HCT116 (cell line): ENCODE measurements at regions not wholly inside any gene's neighbourhood (a gene's known extent, or its start where the extent isn't known, plus 50 kb on each side); places are given as distances from the start of the nearest gene placed in this dataset.

ENCODE experiments used
- ATAC-seq: fragments of 200-7000 bp; cut with Tn5 transposase; 2 replicates; pipeline ENCODE4 v1.9.1; 2020; ENCODE audit warnings: mild to moderate bottlenecking, moderate library complexity
- BruUV-seq: library from RNA; stranded (reverse); fragments of 400-500 nt; replicated peaks from 2 replicates; lab custom pipeline; 2021; lab: Mats Ljungman, UMichigan
- CTCF ChIA-PET: fragments of 300-600 bp; sonication (Branson Sonifier 250); formaldehyde crosslinking; loops from one replicate; lab custom pipeline; 2021; ENCODE audit warnings: antibody characterized with exemption; lab: Charles Lee
- POLR2A ChIA-PET: fragments of 300-600, 350-600 bp; sonication (Branson Sonifier 250); formaldehyde crosslinking; loops from one replicate; lab custom pipeline; 2021; ENCODE audit warnings: antibody characterized with exemption; lab: Charles Lee
- RAD21 ChIA-PET, 2 experiments: fragments of 300-600 bp; sonication (Branson Sonifier 250); formaldehyde crosslinking; loops; one replicate each; lab custom pipeline; 2023; ENCODE audit warnings: low total read pairs in 2 of 2; ENCODE audit not compliant: uncharacterized antibody in 2 of 2, unreplicated experiment in 2 of 2, low non-redundant PET in 1 of 2; lab: Charles Lee
- DNase-seq: peaks from one replicate; pipeline ENCODE4 v3.0.0-alpha.2; 2010; ENCODE audit warnings: low read depth, low spot score
- H2AFZ ChIP-seq: fragments of 200-600 bp; shearing (Covaris generic), sonication (generic); 2 replicates; pipeline ENCODE4 v1.6.1; 2017; ENCODE audit warnings: low read depth, mixed run types, mixed read lengths, antibody characterized with exemption, low read length; ENCODE audit not compliant: poor library complexity, severe bottlenecking
- H3K27ac ChIP-seq: 2 replicates; pipeline ENCODE4 v1.5.1; 2012; ENCODE audit warnings: low read depth, low read length
- H3K27me3 ChIP-seq: fragments of 200-600 bp; sonication (generic); 2 replicates; pipeline ENCODE4 v1.6.1; 2016; ENCODE audit warnings: mixed run types, low read length, mixed read lengths; ENCODE audit not compliant: insufficient read depth
- H3K36me3 ChIP-seq, 2 experiments: fragments of 200-500 bp in 1 of 2; fragments of 200-600 bp in 1 of 2; sonication (Bioruptor generic) in 1 of 2; sonication (generic) in 1 of 2; 2 replicates each; pipeline versions ENCODE4 v1.5.1 to v1.6.1; 2014 to 2016; ENCODE audit warnings: low read length in 2 of 2, inconsistent platforms in 1 of 2, mixed read lengths in 1 of 2, mixed run types in 1 of 2; ENCODE audit not compliant: insufficient read depth in 2 of 2, control insufficient read depth in 1 of 2
- H3K4me1 ChIP-seq, 2 experiments: fragments of 200-600 bp in 1 of 2; sonication (generic) in 1 of 2; 2 replicates each; pipeline versions ENCODE4 v1.5.1 to v1.6.1; 2012 to 2017; ENCODE audit warnings: low read length in 2 of 2, inconsistent platforms in 1 of 2, mild to moderate bottlenecking in 1 of 2, mixed read lengths in 1 of 2, mixed run types in 1 of 2, moderate library complexity in 1 of 2; ENCODE audit not compliant: insufficient read depth in 2 of 2, control insufficient read depth in 1 of 2
- H3K4me2 ChIP-seq: fragments of 200-600 bp; sonication (generic); 2 replicates; pipeline ENCODE4 v1.6.1; 2017; ENCODE audit warnings: mixed run types, low read length, mixed read lengths
- H3K4me3 ChIP-seq, 2 experiments: fragments of 200-600 bp in 1 of 2; sonication (generic) in 1 of 2; replicated peaks in 1 of 2; 2 replicates each; pipeline ENCODE4 v1.5.1; 2011 to 2016; ENCODE audit warnings: low read length in 2 of 2, control low read depth in 1 of 2, low read depth in 1 of 2, mild to moderate bottlenecking in 1 of 2, mixed read lengths in 1 of 2, mixed run types in 1 of 2
- H3K79me2 ChIP-seq: fragments of 200-600 bp; sonication (generic); 2 replicates; pipeline ENCODE4 v1.6.1; 2017; ENCODE audit warnings: mild to moderate bottlenecking, mixed run types, low read length, moderate library complexity, mixed read lengths; ENCODE audit not compliant: insufficient read depth
- H3K9ac ChIP-seq: fragments of 200-600 bp; sonication (generic); 2 replicates; pipeline ENCODE4 v1.6.1; 2016; ENCODE audit warnings: low read length, mixed read lengths
- H3K9me2 ChIP-seq: fragments of 200-600 bp; sonication (generic), shearing (Covaris generic); 2 replicates; pipeline ENCODE4 v1.6.1; 2017; ENCODE audit warnings: mixed run types, mild to moderate bottlenecking, moderate library complexity; ENCODE audit not compliant: insufficient read depth
- H3K9me3 ChIP-seq, 2 experiments: fragments of 200-500 bp in 1 of 2; fragments of 200-600 bp in 1 of 2; sonication (Bioruptor generic) in 1 of 2; sonication (generic) in 1 of 2; 2 replicates each; pipeline ENCODE4 v1.6.1; 2014 to 2017; ENCODE audit warnings: low read length in 2 of 2, mixed read lengths in 2 of 2, inconsistent platforms in 1 of 2, low read depth in 1 of 2, mild to moderate bottlenecking in 1 of 2, mixed run types in 1 of 2, moderate library complexity in 1 of 2; ENCODE audit not compliant: control insufficient read depth in 1 of 2, insufficient read depth in 1 of 2
- H4K20me1 ChIP-seq: fragments of 200-600 bp; sonication (generic), shearing (Covaris generic); 2 replicates; pipeline ENCODE4 v1.6.1; 2017; ENCODE audit warnings: mixed run types, mild to moderate bottlenecking, moderate library complexity; ENCODE audit not compliant: insufficient read depth
- EGR1 ChIP-seq: IDR thresholded peaks from 2 replicates; pipeline ENCODE4 v1.6.1; 2012; ENCODE audit warnings: low read depth
- JUND ChIP-seq: IDR thresholded peaks from 2 replicates; pipeline ENCODE4 v1.6.1; 2012
- POLR2AphosphoS5 ChIP-seq: IDR thresholded peaks from 2 replicates; pipeline ENCODE4 v1.6.1; 2011; ENCODE audit warnings: mild to moderate bottlenecking, low read depth, low read length, moderate library complexity
- SIN3A ChIP-seq: IDR thresholded peaks from 2 replicates; pipeline ENCODE4 v1.6.1; 2012; ENCODE audit warnings: low read depth
- SRF ChIP-seq: IDR thresholded peaks from 2 replicates; pipeline ENCODE4 v1.6.1; 2012; ENCODE audit warnings: low read depth
- intact Hi-C: fragments of 100-400 bp; cut with micrococcal nuclease; formaldehyde crosslinking; loops from 2 replicates; pipeline ENCODE4 v1.10.0; 2022
- TF ChIP-seq, protein P1 (sequence below): IDR thresholded peaks from 2 replicates; pipeline ENCODE4 v1.6.1; 2012

DNA sequence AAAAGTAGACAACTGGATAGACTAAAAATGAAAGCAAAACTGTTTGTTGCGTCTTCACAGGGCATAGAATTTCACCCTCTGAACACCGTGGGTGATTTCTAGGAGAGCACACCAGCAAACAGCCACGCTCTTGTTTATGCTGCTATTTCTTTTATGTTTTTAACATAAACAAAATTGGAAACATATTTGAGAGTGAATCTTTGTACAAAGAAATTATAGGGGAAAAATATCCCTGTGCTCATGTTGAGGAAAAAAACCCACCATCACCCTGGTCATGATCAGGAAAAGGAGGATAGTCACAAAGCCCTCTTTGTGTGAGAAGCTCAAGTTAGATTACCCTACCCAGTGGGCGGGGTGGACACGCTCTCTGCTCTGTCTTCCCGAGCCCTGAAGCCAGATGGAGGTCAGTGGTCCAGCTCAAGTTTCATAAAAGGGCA, 313.3 kb downstream of the SATB1 start:
- CTCF ChIA-PET: interaction anchor here (1.6 kb wide), 1 partner anchor 218 kb away, joined by 4 read pairs; no protein-coding TSS in a partner anchor
- Histone ChIP-seq H3K79me2 (no peaks in the 10 kb centered on the region), H3K9me2 (no peaks in the 10 kb centered on the region), H3K27ac (no peak overlapping the region), H3K9ac (peak overlapping the region; percentile 35; the same call in 1 of the 2 replicates), H3K4me2 (peak overlapping the region; percentile 46), H3K4me3 (peak overlapping the region; percentile 16 to 20; a peak in 2 of 4 replicates), H2AFZ (peak overlapping the region; percentile 63), H3K9me3 (no peaks in the 10 kb centered on the region), H3K27me3 (no peaks in the 10 kb centered on the region), H3K4me1 (peaks cover 11 to 25% of the 10 kb centered on the region in 2 experiments; a peak in 3 of 4 replicates), H4K20me1 (no peaks in the 10 kb centered on the region), H3K36me3 (no peaks in the 10 kb centered on the region)
- RAD21 ChIA-PET: no interaction called here
- DNase-seq: peak; percentile 34
- intact Hi-C loops: no loop called here
- POLR2A ChIA-PET: interaction anchor here (1.1 kb wide), 1 partner anchor 12 kb away, joined by 3 read pairs; no protein-coding TSS in a partner anchor
- peak; percentile 96 for ATAC-seq
- TF ChIP-seq EGR1 (peak; percentile 23; the same call in 1 of the 2 replicates), SIN3A (no peak)
- TF ChIP-seq, protein P1, sequence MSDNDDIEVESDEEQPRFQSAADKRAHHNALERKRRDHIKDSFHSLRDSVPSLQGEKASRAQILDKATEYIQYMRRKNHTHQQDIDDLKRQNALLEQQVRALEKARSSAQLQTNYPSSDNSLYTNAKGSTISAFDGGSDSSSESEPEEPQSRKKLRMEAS: no peak
- no TSS peak for BruUV-seq

DNA sequence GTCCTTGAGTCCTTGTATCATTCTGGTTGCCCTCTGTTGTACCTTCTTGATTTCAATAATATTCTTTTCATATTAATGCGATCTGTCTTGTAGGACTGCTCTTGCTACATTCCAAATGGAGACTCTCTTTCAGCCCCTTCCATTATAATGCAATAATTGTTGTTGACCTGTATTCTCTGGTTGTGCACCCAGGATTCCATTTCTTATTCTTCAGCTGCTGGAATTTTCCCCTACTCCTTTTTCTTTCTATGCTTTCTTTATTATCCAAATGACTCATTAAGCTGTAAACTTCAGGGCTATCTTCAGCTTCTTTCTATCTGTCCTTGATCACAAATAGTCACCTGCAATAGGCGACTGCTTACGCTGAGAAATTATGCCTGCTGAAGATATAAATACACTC, 321.5 kb downstream of the SATB1 start:
- H3K27me3 ChIP-seq: no peaks in the 10 kb centered on the region
- ATAC-seq (no peak), DNase-seq (no peak)
- no peak overlapping the region for H3K4me3 ChIP-seq
- no peak overlapping the region for H2AFZ ChIP-seq
- intact Hi-C loops: no loop called here
- BruUV-seq: no TSS peak
- no peak overlapping the region for H3K27ac ChIP-seq
- no peak overlapping the region for H3K4me2 ChIP-seq
- TF ChIP-seq JUND: no peak
- TF ChIP-seq SIN3A: no peak
- no peak for TF ChIP-seq POLR2AphosphoS5
- no peak for TF ChIP-seq SRF
- no peaks in the 10 kb centered on the region for H3K79me2 ChIP-seq
- H3K9ac ChIP-seq: no peak overlapping the region
- no peaks in the 10 kb centered on the region for H3K9me3 ChIP-seq
- CTCF ChIA-PET: no interaction called here
- H3K4me1 ChIP-seq: peaks cover 19 to 36% of the 10 kb centered on the region in 2 experiments
- POLR2A ChIA-PET: no interaction called here
- H4K20me1 ChIP-seq: no peaks in the 10 kb centered on the region
- H3K9me2 ChIP-seq: no peaks in the 10 kb centered on the region
- H3K36me3 ChIP-seq: no peaks in the 10 kb centered on the region
- RAD21 ChIA-PET: no interaction called here
